Karpas-422 (cell line): ENCODE measurements at regions not wholly inside any gene's neighbourhood (a gene's known extent, or its start where the extent isn't known, plus 50 kb on each side); places are given as distances from the start of the nearest gene placed in this dataset.
"Not testable (repeated sequence)": the region's sequence is repeated elsewhere in the genome, so short reads cannot be mapped to it uniquely, and the experiment has no call there.

ENCODE experiments used
- DNase-seq: peaks from one replicate; pipeline ENCODE4 v3.0.0-alpha.2; 2015
- H2AFZ ChIP-seq: fragments of 200-600 bp; sonication (generic); 2 replicates; pipeline ENCODE4 v1.6.1; 2014; ENCODE audit warnings: antibody characterized with exemption, low read length, mixed read lengths
- H3K27ac ChIP-seq: fragments of 200-600 bp; sonication (generic); 2 replicates; pipeline ENCODE4 v1.5.1; 2014; ENCODE audit warnings: mild to moderate bottlenecking, low read length, moderate library complexity
- H3K27me3 ChIP-seq: fragments of 200-600 bp; sonication (generic); 2 replicates; pipeline ENCODE4 v1.6.1; 2014; ENCODE audit warnings: low read length, mixed read lengths
- H3K36me3 ChIP-seq: fragments of 200-600 bp; sonication (generic); 2 replicates; pipeline ENCODE4 v1.6.1; 2014; ENCODE audit warnings: low read length, mixed read lengths; ENCODE audit not compliant: insufficient read depth
- H3K4me1 ChIP-seq: fragments of 200-600 bp; sonication (generic); 2 replicates; pipeline ENCODE4 v1.6.1; 2014; ENCODE audit warnings: mild to moderate bottlenecking, low read length, mixed read lengths
- H3K4me2 ChIP-seq: fragments of 200-600 bp; sonication (generic); 2 replicates; pipeline ENCODE4 v1.6.1; 2014; ENCODE audit warnings: low read length, low read depth, mild to moderate bottlenecking; ENCODE audit not compliant: poor library complexity, severe bottlenecking
- H3K4me3 ChIP-seq: fragments of 200-600 bp; sonication (generic); 2 replicates; pipeline ENCODE4 v1.5.1; 2014; ENCODE audit warnings: mild to moderate bottlenecking, antibody characterized with exemption, low read length, mixed read lengths
- H3K79me2 ChIP-seq: fragments of 200-600 bp; sonication (generic); 2 replicates; pipeline ENCODE4 v1.6.1; 2014; ENCODE audit warnings: mild to moderate bottlenecking, low read length, mixed read lengths
- H3K9ac ChIP-seq: fragments of 200-600 bp; sonication (generic); 2 replicates; pipeline ENCODE4 v1.6.0; 2014; ENCODE audit warnings: low read length
- H3K9me2 ChIP-seq: fragments of 200-600 bp; sonication (generic), shearing (Covaris generic); replicated peaks from 2 replicates; pipeline ENCODE4 v1.6.0; 2014; ENCODE audit warnings: mild to moderate bottlenecking, low read length, moderate library complexity; ENCODE audit not compliant: insufficient read depth
- H3K9me3 ChIP-seq: fragments of 300-700, 200-600 bp; sonication (generic); 2 replicates; pipeline ENCODE4 v1.6.1; 2014; ENCODE audit warnings: low read length, mixed read lengths
- H4K20me1 ChIP-seq: fragments of 200-600 bp; sonication (generic); 2 replicates; pipeline ENCODE4 v1.6.1; 2014; ENCODE audit warnings: mild to moderate bottlenecking, antibody characterized with exemption, low read length, low read depth; ENCODE audit not compliant: insufficient read depth

DNA sequence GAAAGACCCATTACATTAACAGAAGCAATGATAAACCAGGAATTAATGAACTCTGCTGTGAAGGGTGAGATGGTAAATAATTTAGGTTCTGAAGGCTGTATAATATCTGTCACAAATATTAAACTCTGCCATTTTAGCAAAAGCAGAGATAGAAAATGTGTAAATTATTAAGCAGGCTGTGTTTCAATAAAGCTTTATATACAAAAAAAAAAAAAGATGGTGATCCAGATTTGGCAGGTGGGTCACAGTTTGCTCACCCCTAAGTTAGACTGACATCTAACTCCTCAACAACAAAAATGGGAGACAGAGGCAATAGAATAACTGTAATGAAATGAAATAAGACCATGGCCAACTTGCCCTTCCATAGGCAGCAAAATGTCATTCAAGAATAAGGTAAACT, 157.3 kb upstream of the FANCL start:
- H3K9ac ChIP-seq: no peak overlapping the region
- H3K79me2 ChIP-seq: no peaks in the 10 kb centered on the region
- no peaks in the 10 kb centered on the region for H4K20me1 ChIP-seq
- H2AFZ ChIP-seq: no peak overlapping the region
- no peaks in the 10 kb centered on the region for H3K36me3 ChIP-seq
- no peak for DNase-seq
- H3K27me3 ChIP-seq: no peaks in the 10 kb centered on the region
- no peak overlapping the region for H3K4me3 ChIP-seq
- no peak overlapping the region for H3K4me2 ChIP-seq
- H3K4me1 ChIP-seq: no peaks in the 10 kb centered on the region
- H3K9me2 ChIP-seq: no peaks in the 10 kb centered on the region
- no peak overlapping the region for H3K27ac ChIP-seq
- no peaks in the 10 kb centered on the region for H3K9me3 ChIP-seq

DNA sequence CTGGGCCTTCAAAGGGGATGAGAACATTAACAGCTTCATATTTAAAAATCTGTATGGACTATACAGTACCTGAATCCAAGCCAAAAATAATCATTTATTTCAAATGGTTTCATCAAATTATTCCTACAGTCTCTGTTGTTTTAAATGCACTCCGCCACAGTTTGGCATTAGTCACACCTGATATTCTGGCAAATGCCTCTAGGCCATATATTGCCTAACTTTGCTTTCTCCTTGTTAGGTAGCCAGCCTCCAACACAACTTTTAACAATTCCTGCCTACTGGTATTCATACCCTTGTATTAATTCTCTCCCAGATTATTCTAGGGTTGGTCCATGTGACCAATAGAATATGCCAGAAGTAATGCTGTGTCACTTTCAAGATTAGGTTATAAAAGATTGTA, 146.6 kb upstream of the FANCL start:
- Histone ChIP-seq H2AFZ (no peak overlapping the region), H3K4me1 (no peaks in the 10 kb centered on the region), H3K9me3 (no peaks in the 10 kb centered on the region), H3K4me3 (no peak overlapping the region), H3K36me3 (no peaks in the 10 kb centered on the region), H3K27me3 (no peaks in the 10 kb centered on the region), H3K27ac (no peak overlapping the region), H3K9ac (no peak overlapping the region), H3K79me2 (no peaks in the 10 kb centered on the region), H3K9me2 (no peaks in the 10 kb centered on the region), H3K4me2 (no peak overlapping the region), H4K20me1 (no peaks in the 10 kb centered on the region)
- DNase-seq: no peak

DNA sequence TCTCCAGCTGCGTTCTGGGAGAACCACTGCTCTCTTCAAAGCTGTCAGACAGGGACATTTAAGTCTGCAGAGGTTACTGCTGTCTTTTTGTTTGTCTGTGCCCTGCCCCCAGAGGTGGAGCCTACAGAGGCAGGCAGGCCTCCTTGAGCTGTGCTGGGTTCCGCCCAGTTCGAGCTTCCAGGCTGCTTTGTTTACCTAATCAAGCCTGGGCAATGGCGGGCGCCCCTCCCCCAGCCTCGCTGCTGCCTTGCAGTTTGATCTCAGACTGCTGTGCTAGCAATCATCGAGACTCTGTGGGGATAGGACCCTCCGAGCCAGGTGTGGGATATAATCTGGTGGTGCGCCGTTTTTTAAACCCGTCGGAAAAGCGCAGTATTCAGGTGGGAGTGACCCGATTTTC, 145.8 kb upstream of the FANCL start:
- not testable (repeated sequence) for H3K27me3 ChIP-seq, H3K9ac ChIP-seq, H4K20me1 ChIP-seq, H3K79me2 ChIP-seq, H3K36me3 ChIP-seq, H3K4me2 ChIP-seq, H3K27ac ChIP-seq, H3K4me1 ChIP-seq, H3K9me3 ChIP-seq, H3K4me3 ChIP-seq, DNase-seq, H2AFZ ChIP-seq, H3K9me2 ChIP-seq

DNA sequence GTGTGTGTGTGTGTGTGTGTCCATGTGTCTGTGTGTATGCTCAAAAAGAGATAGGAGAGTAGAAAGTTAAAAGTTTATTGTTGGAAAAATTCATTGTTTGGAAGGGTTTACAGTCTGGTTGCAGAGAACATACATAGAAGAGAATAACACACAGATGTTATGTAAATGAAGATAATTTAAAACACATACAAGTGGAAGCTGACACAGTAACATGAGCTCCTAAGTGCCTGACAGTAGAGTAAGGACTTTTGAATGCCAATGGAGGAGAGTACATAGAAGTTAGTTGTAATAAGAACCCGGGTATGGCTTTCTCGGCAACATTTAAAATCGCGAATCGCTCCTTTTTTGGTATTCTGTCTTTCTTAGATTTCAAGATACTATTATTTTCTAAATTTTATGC, 137.0 kb upstream of the FANCL start:
- H2AFZ ChIP-seq: no peak overlapping the region
- no peaks in the 10 kb centered on the region for H3K79me2 ChIP-seq
- H3K4me1 ChIP-seq: no peaks in the 10 kb centered on the region
- no peaks in the 10 kb centered on the region for H3K9me3 ChIP-seq
- no peaks in the 10 kb centered on the region for H4K20me1 ChIP-seq
- H3K36me3 ChIP-seq: no peaks in the 10 kb centered on the region
- no peak overlapping the region for H3K4me3 ChIP-seq
- H3K27ac ChIP-seq: no peak overlapping the region
- H3K9me2 ChIP-seq: no peaks in the 10 kb centered on the region
- no peak overlapping the region for H3K4me2 ChIP-seq
- no peak overlapping the region for H3K9ac ChIP-seq
- H3K27me3 ChIP-seq: no peaks in the 10 kb centered on the region
- DNase-seq: no peak

DNA sequence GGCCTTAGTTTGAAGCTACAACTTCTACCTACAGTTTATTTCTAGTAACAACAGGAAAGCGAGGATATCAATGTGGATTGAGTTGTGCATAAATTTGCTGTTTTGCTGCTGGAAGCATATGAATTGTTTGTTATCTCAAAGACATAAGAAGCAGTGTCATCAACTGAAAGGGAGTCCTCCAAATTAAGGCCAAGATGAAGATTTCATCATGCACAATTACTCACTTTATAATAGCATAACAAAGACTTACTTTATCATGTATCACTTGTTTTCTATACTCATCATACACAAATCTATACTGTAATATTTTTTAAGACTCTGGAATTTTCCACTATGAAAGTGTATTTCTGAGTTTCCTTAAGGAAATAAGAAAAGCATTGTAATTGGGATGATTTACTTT, 136.1 kb upstream of the FANCL start:
- H3K9me3 ChIP-seq: no peaks in the 10 kb centered on the region
- no peak overlapping the region for H3K4me2 ChIP-seq

DNA sequence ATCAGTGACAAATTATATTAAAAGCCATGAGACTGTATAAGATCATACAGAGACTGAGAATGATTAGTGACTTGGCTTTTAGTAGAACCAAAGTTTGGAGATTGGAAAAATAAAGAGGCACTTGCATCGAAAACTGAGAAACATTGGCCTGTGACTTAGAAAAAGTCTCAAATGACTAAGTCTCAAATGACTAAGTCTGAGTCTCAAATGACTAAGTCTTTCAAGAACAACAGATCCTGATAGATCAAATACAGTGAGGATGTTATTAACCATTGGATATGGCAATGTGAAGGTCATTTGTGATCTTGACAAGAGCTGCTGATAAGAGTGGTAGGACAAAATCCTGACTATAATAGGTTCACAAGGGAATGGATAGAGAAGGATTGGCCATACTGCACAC, 135.5 kb upstream of the FANCL start:
- Histone ChIP-seq H3K9ac (no peak overlapping the region), H3K9me3 (no peaks in the 10 kb centered on the region), H4K20me1 (no peaks in the 10 kb centered on the region), H3K4me3 (no peak overlapping the region), H3K9me2 (no peaks in the 10 kb centered on the region), H3K27ac (no peak overlapping the region), H3K4me1 (no peaks in the 10 kb centered on the region), H3K79me2 (no peaks in the 10 kb centered on the region), H3K27me3 (no peaks in the 10 kb centered on the region), H3K4me2 (no peak overlapping the region), H2AFZ (no peak overlapping the region), H3K36me3 (no peaks in the 10 kb centered on the region)
- DNase-seq: no peak

More for the DNA sequence above, 136.1 kb upstream of the FANCL start:
- Histone ChIP-seq H3K4me3 (no peak overlapping the region), H3K36me3 (no peaks in the 10 kb centered on the region), H4K20me1 (no peaks in the 10 kb centered on the region), H3K9me2 (no peaks in the 10 kb centered on the region), H3K9ac (no peak overlapping the region), H3K27ac (no peak overlapping the region), H3K4me1 (no peaks in the 10 kb centered on the region), H2AFZ (no peak overlapping the region), H3K27me3 (no peaks in the 10 kb centered on the region), H3K79me2 (no peaks in the 10 kb centered on the region)
- DNase-seq: no peak

DNA sequence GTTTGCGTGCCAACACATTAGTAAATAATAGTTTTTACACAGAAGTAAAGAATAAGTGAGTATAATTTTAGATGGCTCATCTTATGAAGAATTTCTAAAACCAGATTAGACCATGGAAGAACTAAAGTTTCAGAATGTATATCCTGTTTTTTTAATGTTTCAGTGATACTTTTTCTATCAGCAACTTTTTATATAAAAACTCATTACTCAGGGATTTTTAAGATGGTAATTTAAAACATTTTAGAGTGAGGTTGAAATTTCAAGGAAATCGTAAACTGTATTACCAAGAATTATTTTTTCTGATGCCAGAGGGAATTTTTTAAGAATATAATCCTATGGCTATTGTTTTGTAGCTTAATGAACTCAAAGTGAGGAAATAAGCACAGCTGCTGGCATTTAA, 128.5 kb upstream of the FANCL start:
- H3K9me3 ChIP-seq: no peaks in the 10 kb centered on the region
- H4K20me1 ChIP-seq: no peaks in the 10 kb centered on the region
- H3K4me3 ChIP-seq: no peak overlapping the region
- H3K27me3 ChIP-seq: no peaks in the 10 kb centered on the region
- no peak overlapping the region for H3K4me2 ChIP-seq
- no peak overlapping the region for H3K27ac ChIP-seq
- DNase-seq: no peak
- H2AFZ ChIP-seq: no peak overlapping the region
- no peak overlapping the region for H3K9ac ChIP-seq
- H3K79me2 ChIP-seq: no peaks in the 10 kb centered on the region
- no peaks in the 10 kb centered on the region for H3K9me2 ChIP-seq
- H3K36me3 ChIP-seq: no peaks in the 10 kb centered on the region
- no peaks in the 10 kb centered on the region for H3K4me1 ChIP-seq

DNA sequence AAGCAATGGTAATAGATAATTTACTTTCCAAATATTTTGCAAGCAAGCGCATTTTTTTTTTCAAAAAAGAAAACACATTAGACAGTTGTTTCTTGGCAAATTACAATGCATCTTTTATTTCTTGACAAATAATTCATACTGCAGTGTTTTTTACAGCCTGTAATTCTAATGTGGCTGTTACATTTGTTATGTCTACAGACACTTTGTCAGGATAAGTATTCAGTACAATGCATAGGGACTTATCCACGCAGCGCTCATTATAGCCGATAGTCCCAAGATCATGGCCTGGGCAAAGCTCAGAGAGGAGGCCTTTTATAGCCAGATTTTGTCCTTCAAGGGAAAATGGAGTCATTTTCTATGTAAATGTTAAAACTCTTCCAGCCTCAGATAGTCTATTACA, 123.0 kb upstream of the FANCL start:
- H3K4me3 ChIP-seq: no peak overlapping the region

DNA sequence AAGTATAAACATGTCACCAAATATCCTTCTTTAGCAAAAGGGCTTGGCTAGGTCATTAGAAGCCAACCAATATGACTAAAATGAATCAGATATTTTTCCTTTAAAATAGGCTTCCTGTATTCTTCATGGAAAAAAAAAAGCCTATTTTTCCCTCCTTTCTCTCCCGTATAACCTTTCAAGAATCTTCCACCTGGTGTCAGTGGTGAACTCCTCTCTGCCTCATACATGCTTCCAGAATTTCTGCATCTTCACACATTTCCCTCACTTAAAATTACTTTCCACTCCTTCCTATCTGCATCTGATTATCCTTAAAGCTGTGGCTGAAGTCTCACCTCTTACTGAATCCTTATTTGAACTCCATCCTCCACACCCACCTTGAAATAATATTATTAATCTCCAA, 116.9 kb upstream of the FANCL start:
- Histone ChIP-seq H3K36me3 (no peaks in the 10 kb centered on the region), H3K4me2 (no peak overlapping the region), H3K27me3 (no peaks in the 10 kb centered on the region), H4K20me1 (no peaks in the 10 kb centered on the region), H3K79me2 (no peaks in the 10 kb centered on the region), H3K9ac (no peak overlapping the region), H3K4me1 (no peaks in the 10 kb centered on the region), H3K27ac (no peak overlapping the region), H2AFZ (no peak overlapping the region), H3K4me3 (no peak overlapping the region), H3K9me2 (no peaks in the 10 kb centered on the region), H3K9me3 (no peaks in the 10 kb centered on the region)
- no peak for DNase-seq

More for the DNA sequence above, 123.0 kb upstream of the FANCL start:
- no peaks in the 10 kb centered on the region for H3K79me2 ChIP-seq
- H3K9me2 ChIP-seq: no peaks in the 10 kb centered on the region
- H2AFZ ChIP-seq: no peak overlapping the region
- H3K36me3 ChIP-seq: no peaks in the 10 kb centered on the region
- no peaks in the 10 kb centered on the region for H4K20me1 ChIP-seq
- H3K9ac ChIP-seq: no peak overlapping the region
- H3K27me3 ChIP-seq: no peaks in the 10 kb centered on the region
- H3K9me3 ChIP-seq: no peaks in the 10 kb centered on the region
- no peaks in the 10 kb centered on the region for H3K4me1 ChIP-seq
- H3K27ac ChIP-seq: no peak overlapping the region
- no peak for DNase-seq
- no peak overlapping the region for H3K4me2 ChIP-seq
